SK-N-SH (cell line): ENCODE measurements at regions not wholly inside any gene's neighbourhood (a gene's known extent, or its start where the extent isn't known, plus 50 kb on each side); places are given as distances from the start of the nearest gene placed in this dataset.

Source experiments
- CHD2 ChIP-seq: fragments of 150-350 bp; IDR thresholded peaks from 2 replicates; pipeline ENCODE4 v1.6.1; 2018; ENCODE audit warnings: low read length; ENCODE audit not compliant: partially characterized antibody
- CTCF ChIP-seq: fragments of 200-600 bp; sonication (generic); IDR thresholded peaks from 2 replicates; pipeline ENCODE4 v1.6.1; 2017; ENCODE audit warnings: antibody characterized with exemption, mild to moderate bottlenecking, moderate library complexity
- EP300 ChIP-seq, 2 experiments: IDR thresholded peaks; 2 replicates each; pipeline versions ENCODE4 v1.4.0 to v1.6.1; 2012; ENCODE audit warnings: borderline replicate concordance in 1 of 2, low read depth in 1 of 2, low read length in 1 of 2
- FOSL2 ChIP-seq: IDR thresholded peaks from 2 replicates; pipeline ENCODE4 v1.4.0; 2012; ENCODE audit warnings: low read depth, mild to moderate bottlenecking, moderate library complexity, borderline replicate concordance
- GATA2 ChIP-seq: sonication (generic); formaldehyde crosslinking; IDR thresholded peaks from 2 replicates; pipeline ENCODE4 v1.5.0; 2020; ENCODE audit warnings: mild to moderate bottlenecking, missing genetic modification reagents
- MAX ChIP-seq: IDR thresholded peaks from 2 replicates; pipeline ENCODE4 v1.4.0; 2012; ENCODE audit warnings: low read depth
- NFIC ChIP-seq: IDR thresholded peaks from 2 replicates; pipeline ENCODE4 v1.4.0; 2012; ENCODE audit warnings: borderline replicate concordance
- POLR2AphosphoS5 ChIP-seq: IDR thresholded peaks from 2 replicates; pipeline ENCODE4 v1.6.1; 2012; ENCODE audit warnings: low read depth, low read length
- RAD21 ChIP-seq: IDR thresholded peaks from 2 replicates; pipeline ENCODE4 v1.6.1; 2012; ENCODE audit warnings: mild to moderate bottlenecking, low read length
- SIN3A ChIP-seq: IDR thresholded peaks from 2 replicates; pipeline ENCODE4 v1.6.1; 2012; ENCODE audit warnings: low read depth, mild to moderate bottlenecking, low read length, moderate library complexity, borderline replicate concordance
- SMC3 ChIP-seq: IDR thresholded peaks from 2 replicates; pipeline ENCODE4 v1.6.1; 2012; ENCODE audit warnings: low read depth, low read length, improper control_type of control experiment
- TAF1 ChIP-seq: IDR thresholded peaks from 2 replicates; pipeline ENCODE4 v1.6.1; 2012; ENCODE audit warnings: low read depth, mild to moderate bottlenecking, low read length, moderate library complexity, borderline replicate concordance
- TF ChIP-seq, protein P1 (sequence below): fragments of 150-350 bp; IDR thresholded peaks from 2 replicates; pipeline ENCODE4 v1.6.1; 2017; ENCODE audit warnings: antibody characterized with exemption, low read length, low read depth, borderline replicate concordance
- TF ChIP-seq, protein P2 (sequence below): IDR thresholded peaks from 2 replicates; pipeline ENCODE4 v1.6.1; 2012; ENCODE audit warnings: mild to moderate bottlenecking, low read depth, low read length, moderate library complexity

GRCh38 chr7:19991936-19992335 lies 218.5 kb upstream of the TMEM196 start:
- TF ChIP-seq CTCF (no peak), RAD21 (no peak), TAF1 (no peak), SMC3 (no peak), NFIC (no peak), MAX (no peak), EP300 (IDR thresholded peaks at IDR 0.05; ENCODE audit: borderline replicate concordance in 1 of 2, low read depth in 1 of 2, low read length in 1 of 2) (no peak), FOSL2 (no peak), SIN3A (no peak), POLR2AphosphoS5 (no peak), GATA2 (no peak), CHD2 (no peak)
- TF ChIP-seq, protein P1, sequence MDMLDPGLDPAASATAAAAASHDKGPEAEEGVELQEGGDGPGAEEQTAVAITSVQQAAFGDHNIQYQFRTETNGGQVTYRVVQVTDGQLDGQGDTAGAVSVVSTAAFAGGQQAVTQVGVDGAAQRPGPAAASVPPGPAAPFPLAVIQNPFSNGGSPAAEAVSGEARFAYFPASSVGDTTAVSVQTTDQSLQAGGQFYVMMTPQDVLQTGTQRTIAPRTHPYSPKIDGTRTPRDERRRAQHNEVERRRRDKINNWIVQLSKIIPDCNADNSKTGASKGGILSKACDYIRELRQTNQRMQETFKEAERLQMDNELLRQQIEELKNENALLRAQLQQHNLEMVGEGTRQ: no peak
- TF ChIP-seq, protein P2, sequence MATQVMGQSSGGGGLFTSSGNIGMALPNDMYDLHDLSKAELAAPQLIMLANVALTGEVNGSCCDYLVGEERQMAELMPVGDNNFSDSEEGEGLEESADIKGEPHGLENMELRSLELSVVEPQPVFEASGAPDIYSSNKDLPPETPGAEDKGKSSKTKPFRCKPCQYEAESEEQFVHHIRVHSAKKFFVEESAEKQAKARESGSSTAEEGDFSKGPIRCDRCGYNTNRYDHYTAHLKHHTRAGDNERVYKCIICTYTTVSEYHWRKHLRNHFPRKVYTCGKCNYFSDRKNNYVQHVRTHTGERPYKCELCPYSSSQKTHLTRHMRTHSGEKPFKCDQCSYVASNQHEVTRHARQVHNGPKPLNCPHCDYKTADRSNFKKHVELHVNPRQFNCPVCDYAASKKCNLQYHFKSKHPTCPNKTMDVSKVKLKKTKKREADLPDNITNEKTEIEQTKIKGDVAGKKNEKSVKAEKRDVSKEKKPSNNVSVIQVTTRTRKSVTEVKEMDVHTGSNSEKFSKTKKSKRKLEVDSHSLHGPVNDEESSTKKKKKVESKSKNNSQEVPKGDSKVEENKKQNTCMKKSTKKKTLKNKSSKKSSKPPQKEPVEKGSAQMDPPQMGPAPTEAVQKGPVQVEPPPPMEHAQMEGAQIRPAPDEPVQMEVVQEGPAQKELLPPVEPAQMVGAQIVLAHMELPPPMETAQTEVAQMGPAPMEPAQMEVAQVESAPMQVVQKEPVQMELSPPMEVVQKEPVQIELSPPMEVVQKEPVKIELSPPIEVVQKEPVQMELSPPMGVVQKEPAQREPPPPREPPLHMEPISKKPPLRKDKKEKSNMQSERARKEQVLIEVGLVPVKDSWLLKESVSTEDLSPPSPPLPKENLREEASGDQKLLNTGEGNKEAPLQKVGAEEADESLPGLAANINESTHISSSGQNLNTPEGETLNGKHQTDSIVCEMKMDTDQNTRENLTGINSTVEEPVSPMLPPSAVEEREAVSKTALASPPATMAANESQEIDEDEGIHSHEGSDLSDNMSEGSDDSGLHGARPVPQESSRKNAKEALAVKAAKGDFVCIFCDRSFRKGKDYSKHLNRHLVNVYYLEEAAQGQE: no peak
